Stimulated activated CD4-positive, alpha-beta T cell treated with anti-CD3 and anti-CD28 coated beads, TNF-alpha, amount 100 ng/mL, for 24 hours (primary cell): ENCODE measurements at regions not wholly inside any gene's neighbourhood (a gene's known extent, or its start where the extent isn't known, plus 50 kb on each side); places are given as distances from the start of the nearest gene placed in this dataset.
A peak's percentile ranks its signal among the peaks of the same experiment; 100 is the strongest.

Source experiments
- DNase-seq, 3 experiments: peaks; one replicate each; pipeline ENCODE4 v3.0.0-alpha.2; 2020; ENCODE audit warnings: low read depth in 3 of 3

DNA sequence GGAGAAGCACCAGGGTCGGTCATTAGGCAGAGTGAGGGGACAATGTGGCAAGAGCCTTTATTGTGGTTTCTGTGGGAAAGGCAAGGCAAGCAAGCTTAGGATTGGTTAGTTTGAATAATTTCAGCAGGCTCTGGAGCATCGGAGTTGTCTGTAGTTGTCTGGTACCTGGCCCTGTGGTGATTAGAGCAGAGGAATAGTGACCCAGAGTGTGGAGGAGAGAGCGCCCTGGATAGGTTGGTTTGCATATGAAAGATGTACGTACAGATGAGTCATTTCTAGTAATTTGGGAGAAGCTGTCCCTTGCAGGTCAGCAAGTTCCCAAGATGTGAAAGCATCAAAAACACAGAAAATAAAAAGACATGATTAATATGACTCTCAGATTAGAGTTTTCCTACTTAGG is 383.1 kb upstream of the MEX3C start:
- DNase-seq = no peak

DNA sequence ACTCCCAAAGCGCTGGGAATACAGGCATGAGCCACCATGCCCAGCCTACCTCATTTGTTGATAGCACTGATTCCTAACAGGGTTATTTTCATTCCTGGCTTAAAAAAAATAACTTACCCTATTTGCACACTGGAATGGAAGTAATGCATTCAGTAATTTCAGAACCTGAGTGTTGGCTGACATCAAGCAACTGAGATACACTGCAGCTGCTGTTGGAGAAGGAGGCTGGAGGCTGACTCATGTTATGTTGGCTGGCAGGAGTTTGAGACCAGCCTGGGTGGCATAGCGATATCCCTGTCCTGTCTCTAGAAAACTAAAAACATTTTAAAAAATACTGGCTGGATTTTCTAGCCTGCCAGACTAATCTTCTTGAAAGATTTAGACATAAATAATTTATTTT is 385.1 kb upstream of the MEX3C start:
- DNase-seq = no peak

DNA sequence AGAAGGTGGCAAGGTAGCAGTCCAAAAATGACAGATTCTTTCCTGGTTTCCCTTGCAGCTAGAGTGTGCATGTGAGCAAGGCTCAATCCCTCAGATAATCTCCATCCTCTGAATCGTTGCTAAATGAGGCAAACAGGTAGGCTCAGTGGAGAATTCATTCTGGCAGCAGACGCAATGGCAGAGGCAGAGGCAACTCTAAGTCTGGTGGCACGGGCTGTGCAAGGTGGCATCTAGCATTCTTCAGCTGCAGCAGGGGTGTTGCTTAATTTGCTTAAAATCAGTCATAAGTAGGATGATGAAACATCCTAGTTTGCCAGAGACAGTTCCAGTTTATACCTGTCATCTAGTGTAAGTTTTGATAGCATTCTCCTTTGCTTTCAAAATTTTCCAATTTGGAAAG is 391.1 kb upstream of the MEX3C start:
- no peak for DNase-seq

DNA sequence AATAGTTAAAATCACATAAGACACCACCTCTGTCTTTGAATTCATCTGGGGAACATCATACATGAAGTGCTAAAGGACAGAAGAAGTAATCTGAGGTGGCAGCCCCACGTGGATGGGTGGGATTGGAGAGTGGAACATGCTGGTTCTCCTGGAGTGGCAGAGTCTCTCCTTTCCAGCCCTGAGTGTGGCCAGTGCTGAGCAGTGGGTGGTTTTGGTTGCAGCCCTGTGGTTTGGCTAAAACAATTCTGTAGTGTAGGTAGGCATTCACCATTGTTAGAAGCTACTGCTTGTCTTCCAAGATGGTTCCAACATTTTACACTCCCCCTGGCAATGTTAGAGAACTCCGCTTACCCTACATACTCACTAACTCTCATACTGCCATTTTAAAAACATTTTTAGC is 396.4 kb upstream of the MEX3C start:
- no peak for DNase-seq

DNA sequence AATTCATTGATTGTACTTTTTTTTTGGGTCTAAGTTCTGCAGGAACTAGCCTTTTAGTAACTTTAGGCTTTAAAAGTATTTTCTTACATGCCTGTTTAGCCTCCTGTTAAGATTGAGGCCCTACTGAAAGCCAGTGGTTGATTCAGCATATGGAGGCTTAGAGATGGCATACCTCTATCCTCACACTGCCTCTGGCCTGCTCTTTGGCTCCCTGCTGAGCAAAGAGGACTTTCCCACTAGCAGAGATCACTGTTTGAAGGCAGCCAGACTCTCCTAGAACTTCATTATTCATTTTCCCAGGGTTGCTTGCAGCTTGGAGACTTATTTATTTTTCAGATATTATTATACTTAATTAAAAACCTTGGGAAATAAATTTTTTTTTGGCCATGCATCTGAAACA is 405.6 kb upstream of the MEX3C start:
- no peak for DNase-seq

DNA sequence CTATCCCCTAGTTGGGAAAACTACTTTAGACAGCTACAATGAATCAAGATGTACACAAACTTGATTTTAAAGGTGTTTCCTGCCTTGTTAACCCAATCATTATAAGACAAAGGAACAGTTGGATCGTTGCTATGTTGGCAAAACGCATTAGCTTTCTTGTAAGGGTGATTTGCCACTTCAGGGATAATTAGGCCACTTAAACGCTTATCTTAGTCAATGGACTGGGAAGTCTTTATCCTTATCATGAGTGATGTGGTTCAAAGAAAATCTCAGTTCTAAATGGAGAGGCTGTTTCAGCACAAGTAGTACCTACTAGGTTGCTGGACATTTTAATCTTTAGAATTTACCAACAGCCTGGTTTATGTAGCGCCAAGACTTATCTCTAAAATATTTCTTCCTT is 406.1 kb upstream of the MEX3C start:
- DNase-seq = no peak

DNA sequence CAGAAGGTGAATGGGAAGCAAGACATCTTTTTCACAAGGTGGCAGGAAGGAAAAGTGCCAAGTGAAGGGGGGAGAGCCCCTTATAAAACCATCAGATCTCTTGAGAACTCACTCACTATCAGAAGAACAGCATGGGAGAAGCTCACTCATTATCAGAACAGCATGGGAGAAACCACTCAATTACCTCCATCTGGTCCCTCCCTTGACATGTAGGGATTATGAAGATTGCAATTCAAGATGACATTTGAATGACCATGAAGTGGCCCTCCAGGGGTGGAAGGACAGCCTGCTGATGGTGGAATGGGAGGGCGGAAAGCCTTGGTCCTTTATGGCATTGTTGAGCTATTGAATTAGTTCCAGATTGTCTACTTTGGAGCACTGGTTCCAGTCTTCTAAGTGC is 413.0 kb upstream of the MEX3C start:
- DNase-seq = no peak

DNA sequence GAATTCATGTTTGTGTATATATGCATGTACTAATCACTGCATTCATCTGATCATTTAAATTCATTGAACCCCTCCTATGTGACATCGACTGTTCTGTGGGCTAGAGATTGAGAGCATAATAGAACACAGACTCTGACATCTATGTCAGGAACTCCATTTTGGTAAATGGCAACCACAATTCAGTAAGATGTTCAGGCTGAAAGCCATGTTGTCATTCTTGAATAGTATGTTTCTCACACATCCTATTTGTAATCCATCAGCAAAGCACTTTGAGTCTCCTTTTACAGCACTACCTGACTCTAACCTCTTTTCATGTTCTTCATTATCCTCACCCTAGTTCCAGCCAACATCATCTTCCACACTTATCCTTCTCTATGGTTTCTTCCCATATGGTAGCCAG is 413.8 kb upstream of the MEX3C start:
- no peak for DNase-seq

DNA sequence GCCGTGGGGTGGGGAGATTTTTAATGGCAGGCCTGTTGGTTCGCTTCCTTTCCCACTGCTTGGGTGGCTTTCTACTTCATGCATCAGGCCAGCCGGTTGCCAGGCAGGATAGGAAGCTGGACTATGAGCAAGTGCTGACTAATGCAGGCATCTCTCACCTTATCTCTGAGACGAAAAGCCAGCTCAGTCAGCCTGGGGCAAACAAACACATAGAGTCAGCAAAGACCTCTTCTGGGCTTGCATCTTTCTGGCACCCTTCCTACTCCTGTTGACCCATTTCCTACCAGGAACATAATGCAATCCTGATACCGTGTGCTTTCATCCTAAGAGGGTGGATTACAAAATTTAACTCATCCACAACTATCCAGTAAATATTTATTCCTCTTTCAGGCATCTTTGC is 416.6 kb upstream of the MEX3C start:
- no peak for DNase-seq

DNA sequence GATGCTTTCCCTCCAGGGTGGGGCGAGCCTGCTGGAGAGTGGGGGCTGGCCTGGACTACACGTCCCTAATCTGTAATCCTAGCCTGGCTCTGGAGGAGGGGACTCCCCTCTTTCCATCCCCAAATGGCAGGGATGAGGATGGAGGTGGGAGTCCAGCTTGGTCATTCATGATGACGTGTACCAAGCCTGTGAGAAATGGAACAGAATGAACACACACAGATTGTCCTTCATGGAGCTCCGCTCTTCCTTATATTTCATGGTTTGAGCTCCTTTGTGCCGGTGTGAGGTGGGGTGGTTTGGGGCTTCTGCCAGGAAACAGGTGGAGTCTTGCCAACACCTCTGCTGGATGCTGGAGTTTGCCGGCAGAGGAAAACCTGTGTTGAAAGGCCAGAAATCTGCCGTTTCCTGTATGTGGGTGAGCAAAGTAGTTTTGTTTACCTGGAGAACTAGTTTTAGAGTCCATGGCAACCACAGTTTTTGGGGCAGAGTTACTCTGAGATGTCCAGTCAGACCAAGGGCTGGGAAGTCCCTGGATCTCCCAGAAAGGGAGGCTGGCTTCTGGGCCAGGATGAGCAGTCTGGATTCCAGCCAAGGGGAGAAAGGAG is 417.6 kb upstream of the MEX3C start:
- DNase-seq = no peak

DNA sequence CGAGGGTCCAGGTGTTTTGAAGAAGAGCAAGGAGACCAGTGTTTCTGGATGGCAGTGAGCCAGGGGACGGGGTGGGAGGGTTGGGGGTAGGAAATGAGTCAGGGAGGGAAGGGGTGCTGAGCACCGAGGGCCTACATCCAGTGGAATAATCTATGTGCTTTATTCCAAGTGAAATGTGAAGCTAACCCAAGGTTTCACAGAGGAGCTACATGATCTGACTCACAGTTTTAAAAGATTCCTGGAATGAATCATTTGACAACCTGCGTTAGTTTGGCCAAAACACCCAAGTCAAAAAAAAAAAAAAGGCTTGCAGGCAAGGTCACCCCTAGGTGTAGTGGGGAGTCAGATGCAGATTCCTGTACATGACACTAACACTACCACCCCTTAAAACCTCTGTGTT is 419.7 kb upstream of the MEX3C start:
- DNase-seq = no peak

DNA sequence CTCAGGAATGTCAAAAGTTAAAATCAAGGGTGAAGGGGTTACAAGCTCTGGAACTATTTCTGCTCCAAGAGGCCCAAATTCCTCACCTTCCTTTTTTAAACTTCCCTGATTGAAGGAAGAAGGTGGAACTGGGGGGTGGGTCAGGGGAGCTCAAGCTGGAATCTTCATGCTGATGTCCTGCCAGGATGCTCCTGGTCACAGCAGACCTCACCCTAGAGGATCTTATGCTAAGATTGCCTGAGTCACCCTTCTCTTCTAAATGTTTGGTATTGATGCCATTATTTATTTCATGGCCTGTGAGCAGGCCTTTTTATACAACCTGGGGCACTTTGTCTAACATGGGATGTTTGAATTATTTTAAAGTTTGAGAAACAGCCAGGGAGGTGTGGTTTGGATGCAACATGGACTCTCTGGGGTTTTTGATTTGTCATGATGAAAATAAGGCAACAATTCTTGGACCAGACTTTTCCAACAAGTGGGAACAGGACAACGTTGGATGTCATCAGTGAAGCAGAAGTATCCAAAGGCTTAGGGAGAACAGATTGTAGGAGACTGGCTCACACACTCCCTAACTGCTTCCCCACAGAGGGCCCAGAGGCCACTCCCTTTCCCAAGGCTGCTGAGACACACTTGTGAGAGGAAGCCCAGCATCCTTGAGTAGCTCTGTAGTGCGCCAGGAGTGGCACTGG is 420.2 kb upstream of the MEX3C start:
- no peak for DNase-seq

DNA sequence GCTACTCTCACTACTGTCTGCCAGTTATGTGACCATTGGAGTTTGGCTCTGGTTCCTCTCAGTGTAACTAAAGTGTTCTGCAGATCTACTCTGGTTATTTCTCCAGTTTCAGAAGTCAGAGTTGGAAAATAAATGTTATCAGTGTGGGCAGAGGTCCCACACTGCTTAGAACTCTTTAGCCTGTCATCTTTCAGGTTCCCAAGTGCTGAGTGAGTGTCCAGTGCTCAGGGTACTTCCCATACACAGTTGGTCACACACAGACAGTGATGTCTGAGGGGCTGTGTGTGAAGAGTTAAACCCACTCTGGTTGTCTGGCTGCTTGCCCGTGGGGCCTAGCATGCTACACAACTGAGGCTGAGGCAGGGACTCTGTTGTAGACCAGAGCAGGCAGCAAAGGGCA is 421.8 kb upstream of the MEX3C start:
- no peak for DNase-seq

DNA sequence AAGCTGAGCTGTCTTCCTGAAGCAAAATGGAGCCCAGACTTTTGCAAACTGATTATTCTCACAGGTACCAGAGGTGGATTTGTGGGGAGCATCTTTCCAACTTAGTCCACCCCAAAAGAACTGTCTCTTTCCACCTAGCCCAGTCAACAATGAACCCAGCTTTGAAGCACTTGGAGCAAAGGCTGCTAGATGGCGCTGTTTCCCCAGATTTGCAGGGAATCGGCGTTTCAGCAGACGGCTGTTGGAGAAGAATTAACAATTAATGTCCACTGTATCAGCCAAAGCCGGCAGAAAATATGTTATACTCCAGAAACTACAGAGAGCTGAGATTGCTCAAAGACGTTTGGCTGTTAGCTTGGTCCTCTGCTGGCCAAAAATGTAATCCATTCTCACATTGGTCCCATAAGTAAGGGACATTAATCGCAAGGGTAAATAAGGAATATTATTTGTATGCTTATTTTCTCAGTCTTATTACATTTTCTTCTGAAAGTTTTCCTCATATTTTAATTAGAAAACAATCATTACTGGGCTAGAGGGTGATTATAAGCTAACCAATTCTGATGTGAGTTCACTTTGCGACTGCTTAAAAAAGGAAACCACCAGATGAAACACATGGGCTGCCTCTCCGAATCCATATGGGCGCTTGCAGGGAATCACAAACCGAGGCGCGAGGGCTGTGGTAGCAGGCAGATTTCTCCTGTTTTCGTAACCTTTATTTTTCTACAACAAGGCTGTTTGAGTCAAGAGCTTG is 423.8 kb upstream of the MEX3C start:
- peak in 1 of 3 experiments; percentile 18 for DNase-seq

DNA sequence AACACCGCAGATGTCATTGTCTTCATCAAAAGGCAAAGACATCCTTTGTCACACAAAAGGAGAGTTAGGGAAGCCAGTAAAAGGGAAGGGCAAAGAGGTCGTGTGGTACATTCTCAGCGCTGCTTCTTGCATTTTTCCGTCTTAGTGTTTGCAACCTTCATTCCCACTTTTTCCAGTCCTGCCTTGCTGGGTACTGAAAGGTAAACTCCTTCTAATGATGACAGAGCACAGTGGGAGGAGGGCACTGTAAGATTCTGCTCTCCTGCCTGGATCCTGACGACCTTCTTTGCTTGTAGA is 424.3 kb upstream of the MEX3C start:
- no peak for DNase-seq

DNA sequence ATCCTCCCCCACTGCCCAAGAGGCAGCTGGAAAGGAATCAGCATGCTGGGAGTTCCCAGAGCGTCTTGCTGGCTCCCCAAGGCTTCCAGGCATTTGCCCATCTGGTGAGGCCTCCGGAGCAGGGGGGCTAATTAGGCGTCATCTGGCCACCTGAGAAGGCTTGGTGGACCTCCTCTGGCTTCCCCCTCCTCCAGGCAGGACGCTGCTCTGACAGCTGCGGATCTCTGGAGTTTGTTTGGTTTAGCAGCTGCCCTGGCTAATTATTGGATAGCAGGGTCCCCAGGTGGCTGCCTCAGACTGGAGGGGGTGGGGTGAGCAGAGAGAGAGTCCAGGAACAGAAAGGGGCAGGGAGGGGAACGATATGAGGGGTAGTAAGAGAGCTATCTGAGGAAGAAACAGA is 425.2 kb upstream of the MEX3C start:
- DNase-seq = no peak

DNA sequence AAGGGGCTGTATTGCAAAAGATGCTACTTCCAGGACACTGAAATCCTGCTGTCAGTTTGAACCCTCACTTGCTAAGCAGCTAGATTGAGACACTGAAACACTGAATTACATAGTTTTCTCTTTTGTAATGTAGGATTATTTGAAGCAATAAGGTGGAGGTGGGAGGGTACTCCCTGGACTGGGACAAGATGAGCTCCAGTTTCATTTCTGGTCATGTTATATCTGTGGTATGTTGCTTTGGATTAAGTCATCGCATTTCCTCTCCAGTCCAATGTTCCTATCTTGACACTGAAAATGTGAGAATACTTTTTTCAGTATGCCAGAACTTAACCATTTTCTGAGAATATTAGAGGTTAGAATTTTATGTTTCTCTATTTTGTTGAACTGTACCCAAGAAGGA is 426.2 kb upstream of the MEX3C start:
- no peak for DNase-seq

DNA sequence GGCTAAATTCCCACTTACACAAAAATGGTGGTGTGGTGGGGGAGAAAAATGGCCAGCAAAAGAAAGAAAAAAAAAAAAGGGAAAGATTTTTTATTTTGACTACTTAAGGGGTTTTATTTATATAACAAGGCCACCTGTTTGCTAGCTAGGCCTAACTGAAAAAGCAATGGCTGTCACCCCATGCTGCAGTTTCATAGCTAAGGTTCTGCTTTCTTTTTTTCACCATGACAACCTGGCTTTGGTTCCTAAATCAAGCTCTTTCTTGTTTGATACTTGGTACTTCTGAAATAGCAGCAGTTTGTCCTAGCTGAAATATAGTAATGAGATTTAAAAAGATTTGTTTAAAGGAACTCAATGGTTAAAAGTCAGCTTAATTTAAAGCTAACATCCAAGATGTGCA is 433.2 kb upstream of the MEX3C start:
- DNase-seq = no peak

DNA sequence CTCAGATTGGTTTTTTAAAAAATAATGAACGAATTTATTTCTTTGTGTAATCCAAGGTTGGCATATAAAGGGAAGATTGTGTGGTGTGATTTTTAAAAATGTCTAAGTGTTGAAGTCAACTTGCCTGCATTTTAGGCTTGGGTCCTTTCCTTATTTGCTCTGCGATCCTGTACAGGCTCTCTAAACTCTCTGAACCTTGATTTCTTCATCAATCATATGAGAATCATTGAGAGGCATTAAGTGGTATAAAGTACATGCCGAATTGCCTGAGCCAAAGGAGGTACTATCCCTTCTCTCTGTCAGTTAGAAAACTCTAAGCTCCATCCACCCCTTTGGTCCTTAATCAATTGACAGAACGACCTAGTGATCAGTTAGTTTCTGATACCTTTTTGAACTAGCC is 440.4 kb upstream of the MEX3C start:
- DNase-seq = no peak

DNA sequence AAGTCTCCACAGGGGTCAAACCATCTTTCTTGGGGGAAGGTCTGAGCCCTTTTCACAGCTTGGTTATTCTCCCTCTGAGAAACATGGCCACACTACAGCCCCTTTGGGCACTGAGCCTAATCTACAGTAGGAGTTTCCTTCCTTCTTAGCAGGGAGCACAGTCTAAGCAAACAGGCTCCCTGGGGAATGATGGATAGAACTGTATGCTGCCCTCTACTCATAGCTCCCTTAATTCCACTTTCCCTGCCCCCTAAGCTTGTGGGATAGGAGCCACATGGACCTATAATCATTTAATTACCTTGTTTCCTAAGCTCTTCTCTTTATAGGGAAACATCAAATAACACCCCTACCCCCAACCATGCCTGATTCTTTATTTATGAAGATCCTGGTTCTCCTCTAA is 442.1 kb upstream of the MEX3C start:
- DNase-seq = no peak

DNA sequence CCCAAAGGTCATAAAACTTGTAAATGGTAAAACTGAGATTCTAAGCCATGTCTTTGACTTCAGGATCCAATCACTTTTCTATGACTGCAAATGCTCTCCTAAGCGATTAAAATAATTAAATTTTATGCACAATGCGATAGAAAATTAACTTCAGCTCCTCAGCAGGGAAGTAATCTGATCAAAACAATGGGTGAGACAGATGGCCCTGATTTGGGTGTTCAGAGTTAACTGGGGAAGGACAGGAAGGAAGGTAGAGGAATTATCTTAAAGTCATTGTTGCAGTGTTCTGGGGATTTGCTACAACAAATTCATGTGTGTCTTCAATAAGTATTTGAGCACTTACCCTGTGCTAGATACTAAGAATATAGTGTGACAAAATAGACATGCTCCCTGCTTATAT is 446.0 kb upstream of the MEX3C start:
- no peak for DNase-seq

DNA sequence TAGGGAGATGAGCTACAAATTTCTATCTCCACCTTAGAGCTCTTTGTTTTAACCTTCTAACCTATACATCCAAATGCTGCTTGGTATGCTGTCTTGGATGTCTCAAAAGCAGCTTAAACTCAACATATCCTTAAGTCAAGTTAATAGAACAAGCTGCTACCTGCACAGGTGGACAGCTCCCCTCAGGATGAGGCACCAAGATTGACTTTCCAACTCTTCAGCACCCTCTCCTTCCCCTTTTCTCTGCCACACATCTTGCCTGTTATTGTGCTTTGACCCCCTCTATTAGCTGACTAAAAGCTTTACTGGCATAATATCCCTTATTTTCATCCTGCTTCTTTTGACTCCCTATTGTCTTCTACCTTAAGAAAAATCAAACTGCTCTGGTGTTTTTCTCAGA is 448.1 kb upstream of the MEX3C start:
- no peak for DNase-seq

DNA sequence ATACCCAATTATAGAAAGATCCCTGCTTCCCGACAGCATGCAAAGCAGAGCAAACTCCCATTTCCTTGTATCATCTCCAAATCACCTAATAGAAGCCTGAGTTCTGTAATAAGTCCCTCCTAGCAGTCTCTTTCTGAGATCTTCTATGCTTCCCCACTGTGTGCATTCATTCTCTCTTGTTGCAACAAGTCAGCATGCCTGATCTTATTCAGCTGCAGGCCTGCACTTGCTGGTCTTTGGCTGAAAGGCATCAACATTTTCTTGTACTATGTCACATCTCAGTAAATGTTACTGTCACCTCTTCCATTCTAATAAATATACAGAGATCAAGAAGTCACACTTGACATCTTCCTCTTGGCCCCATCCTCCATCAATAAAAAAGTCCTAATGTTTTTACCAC is 449.9 kb upstream of the MEX3C start:
- no peak for DNase-seq

DNA sequence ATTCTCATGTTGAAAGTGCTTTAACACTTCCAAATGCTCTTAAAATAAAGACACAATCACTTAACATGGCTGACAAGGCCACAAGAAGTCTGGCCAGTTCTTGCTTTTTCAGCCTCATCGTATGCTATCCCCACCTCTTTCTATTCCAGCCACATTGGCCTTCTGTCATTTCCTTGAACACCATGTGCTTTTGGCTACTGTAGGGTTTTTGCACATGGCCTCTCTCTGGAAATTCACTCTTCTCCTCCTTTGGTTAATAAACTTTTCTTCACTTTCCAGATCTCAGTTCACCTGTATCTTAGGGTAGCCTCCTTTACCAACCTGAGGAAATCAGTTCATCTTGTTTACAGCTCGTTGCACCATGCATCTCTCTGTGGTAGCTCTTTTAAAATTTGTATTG is 450.5 kb upstream of the MEX3C start:
- no peak for DNase-seq
